Activated CD4-positive, CD25-positive, alpha-beta regulatory T cell (primary cell): ENCODE measurements at regions not wholly inside any gene's neighbourhood (a gene's known extent, or its start where the extent isn't known, plus 50 kb on each side); places are given as distances from the start of the nearest gene placed in this dataset.

Source experiments
- DNase-seq, 4 experiments: peaks; one replicate each; lab custom pipeline; 2025; lab: John Stamatoyannopoulos, UW

DNA sequence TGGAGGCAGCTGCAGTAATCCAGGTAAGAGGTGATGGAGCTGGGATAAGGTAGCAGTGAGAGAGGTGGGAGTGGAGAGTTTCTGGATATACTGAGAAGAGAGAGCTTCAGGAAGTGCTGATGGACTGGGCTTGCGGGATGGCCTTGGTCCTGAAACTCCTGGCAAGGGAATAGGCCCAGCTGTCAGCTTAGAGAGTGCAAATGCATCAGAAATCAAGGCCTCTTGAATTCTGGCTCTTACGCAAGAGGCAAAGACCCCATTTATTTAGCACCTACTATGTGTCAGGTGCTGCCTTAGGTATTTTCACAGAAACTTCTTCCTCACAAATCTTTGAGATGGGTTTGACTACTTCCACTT lies 227.2 kb upstream of the MAP3K1 start:
- DNase-seq: no peak

- DNase-seq: no peak
Measured at GRCh38 chr5:56587381-56588130, 227.8 kb upstream of the MAP3K1 start.

DNA sequence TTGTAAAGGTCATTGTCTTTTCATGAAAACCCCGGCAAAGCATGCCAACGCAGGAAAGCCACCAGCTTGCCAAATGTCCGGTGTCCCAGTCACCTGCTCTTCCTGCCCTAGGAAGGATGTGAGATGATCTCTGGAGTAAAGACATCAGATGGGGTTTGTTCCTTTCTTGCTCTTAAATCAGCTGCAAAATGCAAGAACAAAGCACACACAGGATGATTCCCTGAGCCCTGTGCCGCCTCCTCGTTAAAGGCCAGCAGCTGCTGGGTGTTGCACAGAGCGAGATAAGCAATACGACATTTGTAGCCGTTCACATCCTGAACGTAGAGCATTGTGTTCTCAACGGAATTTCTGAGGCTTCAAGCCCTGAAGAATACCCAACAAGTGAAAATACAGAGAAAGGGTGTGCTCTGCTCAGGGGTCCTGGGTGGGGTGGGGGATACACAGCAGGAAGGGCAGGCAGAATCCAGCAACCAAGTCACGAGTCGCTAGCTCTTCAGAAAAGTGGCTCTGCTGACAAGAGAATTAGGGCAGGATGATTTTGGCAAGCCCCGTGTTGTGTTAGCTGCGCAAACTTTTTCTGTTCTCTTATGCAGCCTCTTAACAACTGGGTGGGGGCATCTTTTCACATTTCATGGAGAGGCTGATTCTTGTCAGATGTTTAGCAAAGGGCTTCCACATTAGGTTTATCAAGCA lies 229.2 kb upstream of the MAP3K1 start:
- no peak for DNase-seq

DNA sequence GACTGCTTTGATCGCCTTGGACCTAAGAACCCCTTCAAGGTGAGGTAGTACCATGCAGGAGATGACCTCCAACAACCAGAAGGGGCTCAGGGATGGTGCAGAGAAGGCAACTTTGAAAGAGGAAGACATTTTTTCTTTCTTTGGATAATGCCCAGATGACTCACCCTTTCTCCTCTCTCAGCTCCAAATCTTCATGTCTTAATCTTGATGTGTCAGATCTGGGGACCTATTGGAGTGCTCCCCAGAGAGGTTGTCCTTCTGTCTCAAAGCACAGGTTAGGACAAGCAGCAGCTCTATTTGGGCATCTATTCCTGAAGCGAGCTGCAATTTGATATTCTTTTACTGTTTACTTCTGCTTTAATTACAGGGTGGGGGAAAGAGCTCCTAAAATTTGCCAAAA lies 229.9 kb upstream of the MAP3K1 start:
- no peak for DNase-seq

DNA sequence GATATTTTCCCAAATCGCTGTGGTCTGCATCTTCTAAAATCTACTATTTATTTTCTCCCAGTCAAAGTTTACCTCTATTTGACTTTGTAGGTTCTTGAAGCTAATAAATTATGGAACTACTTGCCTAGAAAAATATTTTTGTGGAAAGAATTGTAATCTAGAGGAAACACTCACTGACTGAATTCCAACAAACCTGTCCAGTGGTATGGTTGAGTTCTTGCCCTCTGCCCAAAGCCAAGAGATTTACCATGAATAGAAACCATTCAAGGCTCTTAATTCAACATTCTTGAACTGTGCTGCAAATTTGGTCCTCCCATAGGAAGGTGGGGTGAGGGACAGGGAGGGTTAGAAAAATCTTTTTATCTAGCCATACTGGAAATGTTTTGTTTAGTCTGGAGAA lies 233.9 kb upstream of the MAP3K1 start:
- no peak for DNase-seq

- DNase-seq: no peak
Measured at GRCh38 chr5:56580864-56581263, 234.5 kb upstream of the MAP3K1 start.

GRCh38 chr5:56575821-56576220 lies 239.5 kb upstream of the MAP3K1 start:
- DNase-seq: no peak

- DNase-seq: no peak
Measured at GRCh38 chr5:56574778-56575177, 240.6 kb upstream of the MAP3K1 start.

GRCh38 chr5:56569566-56569965 lies 245.8 kb upstream of the MAP3K1 start:
- DNase-seq: no peak

DNA sequence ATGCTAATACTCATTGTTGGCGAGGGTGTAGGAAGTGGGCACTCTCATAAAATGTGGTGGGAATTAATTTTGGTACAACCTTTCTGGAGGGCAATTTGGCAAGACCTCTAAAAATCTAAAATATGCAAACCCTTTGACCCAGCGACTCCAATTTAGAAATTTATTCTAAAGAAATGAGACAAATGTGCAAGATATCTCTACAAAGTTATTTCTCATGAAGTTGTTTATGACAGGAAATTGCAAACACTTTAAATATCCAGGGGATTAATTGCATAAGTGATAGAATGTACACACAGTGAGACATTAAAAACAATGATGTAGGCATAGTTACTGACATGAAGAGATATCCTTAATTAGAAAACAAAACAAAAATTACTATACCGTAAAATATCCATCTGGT lies 246.3 kb upstream of the MAP3K1 start:
- DNase-seq: no peak

GRCh38 chr5:56567278-56567677 lies 248.1 kb upstream of the MAP3K1 start:
- DNase-seq: no peak

DNA sequence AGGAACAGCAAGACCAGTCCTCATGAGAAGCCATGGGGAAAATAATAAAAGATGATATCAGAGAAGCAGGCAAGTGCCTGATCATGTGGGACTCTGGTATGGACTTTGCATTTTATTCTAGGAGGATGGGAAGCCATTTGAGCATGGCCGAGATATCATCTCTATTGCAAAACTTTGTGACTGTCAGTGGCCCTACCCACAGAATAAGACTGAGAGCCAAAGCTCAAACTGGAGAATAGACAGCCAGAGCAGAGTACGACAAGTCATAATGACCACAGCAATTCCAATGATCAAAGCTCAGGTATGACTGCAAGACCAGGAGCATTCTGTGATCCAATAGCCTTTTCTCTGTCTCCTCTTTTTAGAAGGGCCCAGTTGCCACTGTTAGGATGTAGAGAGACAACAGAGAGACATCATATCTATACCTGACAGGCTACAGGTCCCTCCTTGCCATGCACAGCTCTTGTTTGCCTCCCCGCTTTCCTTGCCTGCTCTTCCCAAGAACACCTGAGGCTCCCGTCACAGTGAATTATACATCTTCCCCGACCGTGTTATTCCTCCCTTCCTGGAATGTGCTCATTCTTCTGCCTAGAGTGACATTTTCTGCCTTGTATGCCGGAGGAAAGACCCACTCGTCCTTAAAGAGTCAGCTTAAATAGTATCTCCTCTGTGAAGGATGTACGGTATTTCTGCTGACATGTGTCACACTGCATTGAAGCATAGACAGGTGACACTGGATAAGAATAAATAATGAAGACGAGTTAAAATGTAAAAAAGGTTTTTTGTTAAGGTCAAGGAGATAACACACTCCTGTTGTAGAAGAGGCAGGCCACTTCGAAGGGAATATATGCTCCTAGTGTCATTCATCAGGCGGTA lies 248.7 kb upstream of the MAP3K1 start:
- DNase-seq: no peak

DNA sequence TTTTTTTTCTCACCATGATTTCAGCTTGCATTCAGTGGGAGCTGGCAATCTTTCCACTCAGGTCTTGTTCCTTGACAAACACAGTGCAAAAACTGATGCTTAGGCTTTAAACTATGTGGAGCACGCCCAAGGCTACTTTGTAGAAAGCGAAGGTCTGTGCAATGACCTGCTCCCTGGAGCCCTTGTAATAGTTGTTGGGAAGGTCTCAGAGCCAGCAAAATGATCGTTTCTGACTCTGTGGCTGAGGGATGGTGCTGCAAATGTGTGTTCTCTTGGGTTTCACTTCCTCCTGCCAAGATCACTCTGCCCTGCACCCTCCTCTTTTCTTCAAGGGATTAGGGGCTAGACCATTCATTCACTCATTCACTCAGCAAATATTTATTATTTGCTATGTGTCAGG lies 249.7 kb upstream of the MAP3K1 start:
- no peak for DNase-seq

DNA sequence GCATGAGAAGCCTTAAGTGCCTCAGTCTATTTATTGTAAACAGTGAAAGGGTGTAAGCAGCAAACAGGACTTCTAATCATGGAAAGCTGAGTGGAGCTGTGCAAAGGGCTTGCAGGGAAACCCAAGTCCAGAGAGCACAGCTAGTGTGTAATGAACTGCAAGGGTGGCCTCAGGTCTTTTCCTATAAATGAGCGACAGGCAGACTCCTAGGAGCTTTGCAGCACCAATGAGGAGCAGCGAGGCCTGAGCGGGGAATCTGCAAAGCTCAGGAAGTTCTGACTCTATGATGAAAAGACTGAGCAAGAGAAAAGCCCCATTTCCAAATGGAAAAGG lies 250.1 kb upstream of the MAP3K1 start:
- no peak for DNase-seq

DNA sequence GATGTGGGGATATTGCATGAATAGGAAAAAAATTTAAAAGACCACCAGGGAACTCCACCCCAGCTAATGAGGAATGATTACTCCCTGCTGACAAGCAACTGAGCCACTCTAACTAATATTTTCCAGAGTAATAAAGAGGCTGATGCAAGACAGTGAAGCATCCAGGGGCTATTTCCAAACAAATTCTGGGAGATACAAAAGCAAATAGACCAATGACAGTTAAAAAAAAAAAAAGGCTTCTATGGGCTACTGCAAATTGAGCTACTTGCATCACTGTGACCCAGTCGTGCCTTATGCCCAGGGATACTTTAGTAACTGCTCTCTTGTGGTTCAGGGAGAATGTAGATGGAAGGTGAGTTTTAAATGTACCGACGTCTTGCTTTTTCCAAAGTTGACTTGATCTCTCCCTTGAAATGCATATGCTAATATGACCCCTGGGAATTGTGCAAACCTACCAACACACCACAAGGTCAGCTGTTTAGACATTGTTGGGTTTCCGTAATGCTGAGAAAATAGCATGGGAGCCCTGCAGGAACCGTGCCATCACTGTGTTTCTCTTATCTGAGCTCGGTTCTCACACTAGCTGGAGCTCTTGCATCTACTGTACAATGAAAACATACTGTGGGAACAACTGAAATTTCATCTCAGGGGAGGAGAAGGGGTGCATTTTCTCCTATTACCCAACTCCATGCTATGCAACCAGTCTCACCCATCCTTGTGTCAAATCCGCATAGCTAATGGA lies 250.6 kb upstream of the MAP3K1 start:
- DNase-seq: no peak

DNA sequence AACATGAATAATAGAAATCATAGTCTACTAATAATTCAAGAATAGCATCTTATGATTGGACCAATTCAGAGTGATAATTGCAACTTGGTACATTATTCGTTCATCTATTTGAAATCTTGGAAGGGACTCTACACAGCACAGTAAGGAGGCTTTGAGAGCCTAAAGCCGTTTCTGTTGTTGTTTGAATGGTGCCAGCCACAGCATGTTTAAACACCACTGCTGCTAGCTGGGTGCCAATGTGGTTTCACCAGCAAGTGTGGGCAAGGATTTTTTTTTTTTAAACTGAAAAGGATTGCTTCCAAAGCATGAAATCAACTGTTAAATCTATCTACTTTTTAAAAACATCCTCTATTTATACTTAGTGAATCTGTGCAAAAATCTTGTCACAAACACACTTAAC lies 253.9 kb upstream of the MAP3K1 start:
- no peak for DNase-seq

DNA sequence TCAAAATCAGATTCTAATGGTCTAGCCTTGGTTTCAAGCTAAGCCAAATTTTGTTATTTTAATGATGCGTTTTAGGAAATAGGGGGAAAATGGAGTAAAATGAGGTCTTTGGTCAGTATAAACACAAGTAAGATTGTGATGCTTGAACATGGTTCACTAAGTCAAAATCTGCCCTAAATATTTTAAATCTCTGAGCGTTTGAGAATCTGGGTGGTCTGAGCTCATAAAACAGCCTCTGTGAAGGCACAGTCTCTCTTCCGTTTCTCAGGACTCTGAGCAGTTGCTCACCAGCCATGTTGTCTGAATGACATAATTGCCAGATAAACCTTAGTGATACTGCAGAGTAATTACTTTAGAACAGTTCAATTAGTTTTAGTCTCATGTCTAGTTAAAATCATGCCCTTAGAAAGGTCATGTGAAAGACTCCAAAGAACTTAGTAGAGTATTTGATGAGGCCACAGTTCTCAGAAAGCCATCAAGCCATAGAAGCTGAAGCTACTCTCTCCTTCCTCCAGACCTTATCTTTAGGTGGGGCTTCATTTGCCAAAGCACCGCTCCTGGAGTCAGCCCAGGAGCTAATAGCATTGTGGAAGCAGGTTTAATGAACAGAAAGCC lies 257.1 kb upstream of the MAP3K1 start:
- no peak for DNase-seq

DNA sequence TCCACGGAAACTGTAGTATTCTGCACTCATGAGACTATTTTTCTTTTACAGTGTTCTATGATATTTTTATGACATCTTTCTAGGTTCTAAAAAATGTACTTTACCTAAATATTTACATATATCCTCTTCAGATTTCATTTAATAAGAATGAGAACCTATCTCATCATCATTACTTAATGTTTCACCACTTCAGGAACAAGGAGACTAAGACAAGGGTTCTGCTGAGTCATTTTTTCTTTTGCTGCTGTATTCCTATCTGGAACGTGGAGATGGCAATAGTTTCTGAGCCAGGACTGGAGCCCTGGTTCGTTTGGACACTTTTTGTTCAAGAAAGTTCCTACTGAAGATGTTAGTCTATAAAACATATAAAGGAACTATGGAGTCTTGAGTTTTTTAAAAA lies 258.2 kb upstream of the MAP3K1 start:
- no peak for DNase-seq

DNA sequence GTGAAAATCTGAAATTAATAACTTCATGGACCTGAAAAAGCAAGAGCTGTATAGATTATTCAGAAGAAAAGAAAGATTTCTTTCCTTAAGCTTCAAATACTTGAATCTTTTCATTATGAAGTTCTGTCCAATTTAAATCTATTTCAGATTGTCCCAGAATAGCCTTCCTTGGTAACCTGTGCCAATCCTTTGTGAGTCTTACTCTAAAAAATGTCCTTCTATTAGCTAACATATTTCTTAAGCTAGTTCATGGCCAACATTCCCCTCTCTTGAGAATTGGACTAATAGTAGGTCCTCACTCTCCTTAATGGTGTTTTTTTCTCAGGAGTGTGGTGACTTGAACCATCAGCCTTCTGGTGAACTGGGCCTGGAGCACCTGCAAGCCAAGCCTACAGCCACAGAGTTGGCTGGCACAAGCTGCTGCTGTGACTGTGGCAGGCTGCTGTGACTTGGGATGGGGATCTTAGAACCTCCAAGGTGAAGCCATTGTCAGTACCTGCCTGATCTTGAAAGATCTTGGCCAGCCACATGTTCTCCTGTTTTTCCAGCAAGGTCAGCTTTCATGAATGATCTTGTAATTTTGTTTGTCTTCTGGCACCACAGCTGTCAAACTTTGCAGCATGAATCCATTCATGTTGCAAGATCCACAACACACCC lies 262.6 kb upstream of the MAP3K1 start:
- DNase-seq: no peak

DNA sequence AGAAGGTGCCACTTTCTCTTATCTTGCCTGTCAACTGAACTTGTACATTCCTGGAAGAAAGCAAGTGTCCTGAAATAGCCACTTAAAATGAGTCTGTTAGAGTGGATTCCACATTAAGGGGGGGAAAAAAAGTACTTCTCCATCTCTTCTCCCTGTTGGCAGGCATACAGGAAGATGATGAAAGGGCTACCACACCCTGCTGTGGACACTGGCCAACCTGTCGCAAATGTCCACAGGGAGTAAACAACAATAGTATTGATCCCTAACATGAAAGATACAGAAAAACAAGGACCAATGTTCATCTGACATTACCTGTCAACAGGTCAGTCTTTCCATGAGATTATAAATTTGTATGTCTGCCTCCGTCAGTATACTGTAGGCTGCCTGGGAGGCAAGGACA lies 265.1 kb upstream of the MAP3K1 start:
- DNase-seq: no peak

DNA sequence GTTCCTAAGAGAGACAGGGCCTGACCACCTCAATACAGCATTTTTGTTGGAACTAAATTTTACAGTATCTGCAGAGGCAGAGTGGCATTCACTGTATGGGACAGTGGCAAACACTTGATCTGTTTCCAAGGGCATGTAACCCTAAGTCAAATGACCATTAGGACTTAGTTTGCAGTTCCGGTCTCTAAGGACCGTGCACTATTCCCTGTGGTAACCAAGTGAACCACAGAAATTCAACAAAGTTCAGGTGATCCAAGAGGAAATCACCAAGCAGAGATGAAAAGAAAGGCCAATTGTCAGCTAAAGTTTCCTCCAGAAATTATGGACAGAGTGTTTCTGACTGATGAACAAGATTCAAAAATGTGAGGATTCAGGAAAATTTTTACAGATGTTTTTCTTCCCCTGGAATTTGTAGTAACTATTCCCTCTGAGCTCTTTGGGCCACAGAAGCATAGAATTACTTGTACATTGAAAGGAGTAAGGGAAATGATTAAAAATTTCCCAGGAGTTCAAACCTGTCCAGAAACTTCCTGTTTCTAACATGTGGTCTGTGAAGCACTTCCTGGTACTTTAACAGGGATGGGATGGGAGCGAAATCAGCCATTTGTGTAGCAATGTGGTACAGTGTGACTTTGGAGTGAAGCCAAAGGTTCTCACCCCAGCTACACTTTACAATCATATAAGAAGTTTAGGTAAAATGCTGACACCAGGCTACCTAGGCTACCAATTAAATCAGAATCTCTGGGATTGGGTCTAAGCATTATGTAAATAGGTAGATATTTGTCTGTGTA lies 266.1 kb upstream of the MAP3K1 start:
- DNase-seq: no peak
